HL-60 (cell line): ENCODE measurements at regions not wholly inside any gene's neighbourhood (a gene's known extent, or its start where the extent isn't known, plus 50 kb on each side); places are given as distances from the start of the nearest gene placed in this dataset.

Experiments
- CTCF ChIP-seq: IDR thresholded peaks from one replicate; pipeline ENCODE4 v1.5.1; 2011; ENCODE audit warnings: low read length, control low read depth, inconsistent platforms; ENCODE audit not compliant: insufficient read depth
- GABPA ChIP-seq: IDR thresholded peaks from 2 replicates; pipeline ENCODE4 v1.6.1; 2012; ENCODE audit warnings: low read depth
- POLR2AphosphoS5 ChIP-seq: IDR thresholded peaks from 2 replicates; pipeline ENCODE4 v1.6.1; 2012; ENCODE audit warnings: low read depth

GRCh38 chr2:80856227-80856626 is 551.7 kb upstream of the LRRTM1 start:
- TF ChIP-seq CTCF (no peak), POLR2AphosphoS5 (no peak), GABPA (no peak)
